ENCODE measurements at regions not wholly inside any gene's neighbourhood (a gene's known extent, or its start where the extent isn't known, plus 50 kb on each side); places are given as distances from the start of the nearest gene placed in this dataset.

GRCh38 chr3:94310341-94311135 is 247.7 kb downstream of the NSUN3 start:
- Histone ChIP-seq H4K91ac (ENCODE audit: low read depth, low read length, poor library complexity) (no peak overlapping the region), H2BK120ac (ENCODE audit: low read depth, low read length) (no peak overlapping the region), H2BK15ac (ENCODE audit: low read length) (no peak overlapping the region), H3K36me3 (replicated peaks in 1 of 2; ENCODE audit: control insufficient read depth in 2 of 2, insufficient read depth in 2 of 2, low read length in 2 of 2) (no peaks in the 10 kb centered on the region), H2BK5ac (ENCODE audit: low read length) (no peak overlapping the region), H4K8ac (ENCODE audit: low read depth, low read length) (no peak overlapping the region), H3K23ac (ENCODE audit: low read depth, low read length, poor library complexity) (no peak overlapping the region), H2BK12ac (ENCODE audit: low read length) (no peak overlapping the region), H3K9me3 (replicated peaks in 1 of 2; ENCODE audit: control insufficient read depth in 2 of 2, insufficient read depth in 1 of 2, low read depth in 1 of 2, low read length in 2 of 2) (no peaks in the 10 kb centered on the region), H3K79me1 (ENCODE audit: low read depth, low read length) (no peaks in the 10 kb centered on the region), H3K4ac (ENCODE audit: low read length) (no peak overlapping the region), H3K4me1 (ENCODE audit: control insufficient read depth in 2 of 2, insufficient read depth in 1 of 2, low read depth in 1 of 2, low read length in 2 of 2) (peaks cover 0 to 3% of the 10 kb centered on the region in 2 donors), H2AFZ (ENCODE audit: low read length) (no peak overlapping the region), H3K9ac (ENCODE audit: low read depth, low read length, poor library complexity) (no peak overlapping the region), H3K27ac (replicated peaks; ENCODE audit: low read length) (no peak overlapping the region), H3K27me3 (ENCODE audit: control insufficient read depth in 3 of 3, insufficient read depth in 3 of 3, low read depth in 1 of 3, low read length in 3 of 3) (peaks cover 0 to 9% (median 0%) of the 10 kb centered on the region in 3 experiments), H3K4me2 (ENCODE audit: insufficient read depth, low read length, poor library complexity, severe bottlenecking) (no peak overlapping the region), H3K4me3 (ENCODE audit: low read length in 2 of 2) (no peak overlapping the region), H2AK5ac (ENCODE audit: low read depth, low read length) (no peak overlapping the region), H3K18ac (ENCODE audit: low read length) (no peak overlapping the region), H3K14ac (ENCODE audit: low read length) (no peak overlapping the region)
- WGBS, 2 donors (ENCODE audit: extremely low coverage in 2 of 2, insufficient read length in 2 of 2, insufficient replicate concordance in 1 of 2): no CpG with 5 or more reads among the region's 5 CpGs
- DNase-seq (ENCODE audit: low spot score): no peak

- peaks cover 0 to 3% (median 0%) of the 10 kb centered on the region in 3 experiments for H3K27me3 ChIP-seq (ENCODE audit: control insufficient read depth in 3 of 3, insufficient read depth in 3 of 3, low read depth in 1 of 3, low read length in 3 of 3)
- H3K27ac ChIP-seq (replicated peaks; ENCODE audit: low read length): no peak overlapping the region
- no peaks in the 10 kb centered on the region for H3K36me3 ChIP-seq (replicated peaks in 1 of 2; ENCODE audit: control insufficient read depth in 2 of 2, insufficient read depth in 2 of 2, low read length in 2 of 2)
- no peak overlapping the region for H3K18ac ChIP-seq (ENCODE audit: low read length)
- H3K4me1 ChIP-seq (ENCODE audit: control insufficient read depth in 2 of 2, insufficient read depth in 1 of 2, low read depth in 1 of 2, low read length in 2 of 2): no peaks in the 10 kb centered on the region
- no peak overlapping the region for H3K23ac ChIP-seq (ENCODE audit: low read depth, low read length, poor library complexity)
- no peak overlapping the region for H2BK5ac ChIP-seq (ENCODE audit: low read length)
- no peak overlapping the region for H4K8ac ChIP-seq (ENCODE audit: low read depth, low read length)
- H3K4me2 ChIP-seq (ENCODE audit: insufficient read depth, low read length, poor library complexity, severe bottlenecking): no peak overlapping the region
- no peak overlapping the region for H2BK15ac ChIP-seq (ENCODE audit: low read length)
- no peak overlapping the region for H3K4ac ChIP-seq (ENCODE audit: low read length)
- no CpG with 5 or more reads among the region's 3 CpGs for WGBS, 2 donors (ENCODE audit: extremely low coverage in 2 of 2, insufficient read length in 2 of 2, insufficient replicate concordance in 1 of 2)
- no peak overlapping the region for H4K91ac ChIP-seq (ENCODE audit: low read depth, low read length, poor library complexity)
- no peak overlapping the region for H2AK5ac ChIP-seq (ENCODE audit: low read depth, low read length)
- no peaks in the 10 kb centered on the region for H3K79me1 ChIP-seq (ENCODE audit: low read depth, low read length)
- H2BK120ac ChIP-seq (ENCODE audit: low read depth, low read length): no peak overlapping the region
- no peak overlapping the region for H2AFZ ChIP-seq (ENCODE audit: low read length)
- no peak overlapping the region for H3K9ac ChIP-seq (ENCODE audit: low read depth, low read length, poor library complexity)
- no peak overlapping the region for H3K4me3 ChIP-seq (ENCODE audit: low read length in 2 of 2)
- no peak for DNase-seq (ENCODE audit: low spot score)
- no peak overlapping the region for H3K14ac ChIP-seq (ENCODE audit: low read length)
- no peak overlapping the region for H2BK12ac ChIP-seq (ENCODE audit: low read length)
- H3K9me3 ChIP-seq (replicated peaks in 1 of 2; ENCODE audit: control insufficient read depth in 2 of 2, insufficient read depth in 1 of 2, low read depth in 1 of 2, low read length in 2 of 2): no peaks in the 10 kb centered on the region
Observed at GRCh38 chr3:94311651-94312050, 248.8 kb downstream of the NSUN3 start.

- H3K4me2 ChIP-seq (ENCODE audit: insufficient read depth, low read length, poor library complexity, severe bottlenecking): no peak overlapping the region
- no peaks in the 10 kb centered on the region for H3K36me3 ChIP-seq (replicated peaks in 1 of 2; ENCODE audit: control insufficient read depth in 2 of 2, insufficient read depth in 2 of 2, low read length in 2 of 2)
- no peak overlapping the region for H4K91ac ChIP-seq (ENCODE audit: low read depth, low read length, poor library complexity)
- H3K4me1 ChIP-seq (ENCODE audit: control insufficient read depth in 2 of 2, insufficient read depth in 1 of 2, low read depth in 1 of 2, low read length in 2 of 2): no peaks in the 10 kb centered on the region
- H2AK5ac ChIP-seq (ENCODE audit: low read depth, low read length): no peak overlapping the region
- H4K8ac ChIP-seq (ENCODE audit: low read depth, low read length): no peak overlapping the region
- no peak overlapping the region for H2BK5ac ChIP-seq (ENCODE audit: low read length)
- H2BK12ac ChIP-seq (ENCODE audit: low read length): no peak overlapping the region
- no peaks in the 10 kb centered on the region for H3K27me3 ChIP-seq (ENCODE audit: control insufficient read depth in 3 of 3, insufficient read depth in 3 of 3, low read depth in 1 of 3, low read length in 3 of 3)
- no peaks in the 10 kb centered on the region for H3K79me1 ChIP-seq (ENCODE audit: low read depth, low read length)
- no CpG with 5 or more reads among the region's 2 CpGs for WGBS, 2 donors (ENCODE audit: extremely low coverage in 2 of 2, insufficient read length in 2 of 2, insufficient replicate concordance in 1 of 2)
- H3K4ac ChIP-seq (ENCODE audit: low read length): no peak overlapping the region
- H3K4me3 ChIP-seq (ENCODE audit: low read length in 2 of 2): no peak overlapping the region
- no peak overlapping the region for H3K18ac ChIP-seq (ENCODE audit: low read length)
- H2BK15ac ChIP-seq (ENCODE audit: low read length): no peak overlapping the region
- no peak overlapping the region for H2BK120ac ChIP-seq (ENCODE audit: low read depth, low read length)
- H3K14ac ChIP-seq (ENCODE audit: low read length): no peak overlapping the region
- no peak overlapping the region for H2AFZ ChIP-seq (ENCODE audit: low read length)
- no peak overlapping the region for H3K9ac ChIP-seq (ENCODE audit: low read depth, low read length, poor library complexity)
- H3K23ac ChIP-seq (ENCODE audit: low read depth, low read length, poor library complexity): no peak overlapping the region
- no peak overlapping the region for H3K27ac ChIP-seq (replicated peaks; ENCODE audit: low read length)
- no peak for DNase-seq (ENCODE audit: low spot score)
- no peaks in the 10 kb centered on the region for H3K9me3 ChIP-seq (replicated peaks in 1 of 2; ENCODE audit: control insufficient read depth in 2 of 2, insufficient read depth in 1 of 2, low read depth in 1 of 2, low read length in 2 of 2)
Observed at GRCh38 chr3:94314218-94314883, 251.5 kb downstream of the NSUN3 start.

GRCh38 chr3:94317017-94317416 is 254.2 kb downstream of the NSUN3 start:
- H2AK5ac ChIP-seq (ENCODE audit: low read depth, low read length): no peak overlapping the region
- WGBS, 2 donors (ENCODE audit: extremely low coverage in 2 of 2, insufficient read length in 2 of 2, insufficient replicate concordance in 1 of 2): no CpG with 5 or more reads among the region's 1 CpG
- H3K18ac ChIP-seq (ENCODE audit: low read length): no peak overlapping the region
- H2AFZ ChIP-seq (ENCODE audit: low read length): no peak overlapping the region
- no peak overlapping the region for H2BK120ac ChIP-seq (ENCODE audit: low read depth, low read length)
- H2BK15ac ChIP-seq (ENCODE audit: low read length): no peak overlapping the region
- H3K4me1 ChIP-seq (ENCODE audit: control insufficient read depth in 2 of 2, insufficient read depth in 1 of 2, low read depth in 1 of 2, low read length in 2 of 2): no peaks in the 10 kb centered on the region
- H3K79me1 ChIP-seq (ENCODE audit: low read depth, low read length): no peaks in the 10 kb centered on the region
- H3K9ac ChIP-seq (ENCODE audit: low read depth, low read length, poor library complexity): no peak overlapping the region
- no peak overlapping the region for H3K4ac ChIP-seq (ENCODE audit: low read length)
- no peak overlapping the region for H3K4me2 ChIP-seq (ENCODE audit: insufficient read depth, low read length, poor library complexity, severe bottlenecking)
- DNase-seq (ENCODE audit: low spot score): no peak
- no peak overlapping the region for H2BK5ac ChIP-seq (ENCODE audit: low read length)
- H3K14ac ChIP-seq (ENCODE audit: low read length): no peak overlapping the region
- no peak overlapping the region for H4K91ac ChIP-seq (ENCODE audit: low read depth, low read length, poor library complexity)
- H2BK12ac ChIP-seq (ENCODE audit: low read length): no peak overlapping the region
- no peak overlapping the region for H3K23ac ChIP-seq (ENCODE audit: low read depth, low read length, poor library complexity)
- no peak overlapping the region for H3K27ac ChIP-seq (replicated peaks; ENCODE audit: low read length)
- H3K4me3 ChIP-seq (ENCODE audit: low read length in 2 of 2): no peak overlapping the region
- H3K27me3 ChIP-seq (ENCODE audit: control insufficient read depth in 3 of 3, insufficient read depth in 3 of 3, low read depth in 1 of 3, low read length in 3 of 3): no peaks in the 10 kb centered on the region
- no peaks in the 10 kb centered on the region for H3K36me3 ChIP-seq (replicated peaks in 1 of 2; ENCODE audit: control insufficient read depth in 2 of 2, insufficient read depth in 2 of 2, low read length in 2 of 2)
- no peak overlapping the region for H4K8ac ChIP-seq (ENCODE audit: low read depth, low read length)
- H3K9me3 ChIP-seq (replicated peaks in 1 of 2; ENCODE audit: control insufficient read depth in 2 of 2, insufficient read depth in 1 of 2, low read depth in 1 of 2, low read length in 2 of 2): no peaks in the 10 kb centered on the region

Data from neuronal stem cell (in vitro differentiated cells).